Stomach (tissue), 8 donors: ENCODE measurements at regions not wholly inside any gene's neighbourhood (a gene's known extent, or its start where the extent isn't known, plus 50 kb on each side); places are given as distances from the start of the nearest gene placed in this dataset.

Source experiments
- DNase-seq, 2 donors: peaks; one replicate each; pipeline versions ENCODE4 v3.0.0 to v3.0.0-alpha.2; 2013 to 2019
- H3K27ac ChIP-seq, 5 donors: fragments of 200-600 bp in 4 of 5; sonication (generic) in 4 of 5; one replicate each; pipeline ENCODE4 v1.5.1; 2013 to 2019; ENCODE audit warnings: mild to moderate bottlenecking in 1 of 5, moderate library complexity in 1 of 5
- H3K27me3 ChIP-seq, 3 donors: fragments of 200-600 bp; sonication (generic); one replicate each; pipeline ENCODE4 v1.5.1; 2017 to 2019; ENCODE audit warnings: mixed run types in 1 of 3
- H3K36me3 ChIP-seq, 4 donors: fragments of 200-600 bp; sonication (generic); 1 replicate in 3 of 4; 2 replicates in 1 of 4; pipeline ENCODE4 v1.5.1; 2016 to 2019
- H3K4me1 ChIP-seq, 4 donors: fragments of 200-600 bp; sonication (generic); one replicate each; pipeline ENCODE4 v1.5.1; 2016 to 2019
- H3K4me3 ChIP-seq, 4 donors: fragments of 200-600 bp; sonication (generic) in 3 of 4; one replicate each; pipeline ENCODE4 v1.5.1; 2016 to 2019; ENCODE audit warnings: mild to moderate bottlenecking in 1 of 4
- H3K9me3 ChIP-seq, 4 donors: fragments of 200-600 bp; sonication (generic); one replicate each; pipeline ENCODE4 v1.5.1; 2016 to 2019
- CTCF ChIP-seq, 7 experiments: fragments of 450-650 bp in 4 of 7; fragments of 200-600 bp in 3 of 7; sonication (generic) in 3 of 7; IDR thresholded peaks; one replicate each; pipeline ENCODE4 v1.5.1; 2016 to 2019; ENCODE audit warnings: antibody characterized with exemption in 7 of 7, control low read depth in 2 of 7, mild to moderate bottlenecking in 1 of 7
- EP300 ChIP-seq: sonication (generic); formaldehyde crosslinking; IDR thresholded peaks from one replicate; pipeline ENCODE4 v1.6.1; 2017; ENCODE audit warnings: antibody characterized with exemption
- POLR2A ChIP-seq, 4 donors: fragments of 450-650 bp; IDR thresholded peaks; one replicate each; pipeline ENCODE4 v1.6.1; 2016; ENCODE audit warnings: antibody characterized with exemption in 4 of 4, control low read depth in 2 of 4, mild to moderate bottlenecking in 1 of 4, moderate library complexity in 1 of 4
- POLR2AphosphoS5 ChIP-seq, 3 donors: sonication (generic); formaldehyde crosslinking; IDR thresholded peaks; one replicate each; pipeline ENCODE4 v1.6.1; 2016; ENCODE audit warnings: antibody characterized with exemption in 3 of 3
- WGBS, 5 donors: extraction: QIAGEN DNeasy Blood & Tissue Kit in 3 of 5; methylation state at CpG; one replicate each; pipeline versions ENCODE4 v1.1.5 to v1.1.7; 2013 to 2018; 5-methylcytosine and 5-hydroxymethylcytosine counted together
- intact Hi-C: fragments of 100-400 bp; cut with DNase I; formaldehyde crosslinking; loops from one replicate; pipeline ENCODE4 v1.15.1; 2023; ENCODE audit warnings: low total_unique reads
- donor health status: healthy with polysubstance abuse.
- donor health status: Bipolar disorder and iron deficiency.
- donor health status: healthy.

GRCh38 chr3:153958635-153959595 is 162.3 kb upstream of the ARHGEF26 start:
- Histone ChIP-seq H3K27ac (no peak overlapping the region), H3K36me3 (no peaks in the 10 kb centered on the region), H3K27me3 (no peaks in the 10 kb centered on the region), H3K4me3 (no peak overlapping the region), H3K4me1 (peaks cover 0 to 17% (median 3%) of the 10 kb centered on the region in 4 donors), H3K9me3 (no peaks in the 10 kb centered on the region)
- intact Hi-C loops: no loop called here
- DNase-seq: peak in 1 of 2 donors; percentile 63
- TF ChIP-seq CTCF (IDR thresholded peaks at IDR 0.05): no peak
- no peak for TF ChIP-seq EP300
- TF ChIP-seq POLR2AphosphoS5 (IDR thresholded peaks at IDR 0.05): no peak
- TF ChIP-seq POLR2A (IDR thresholded peaks at IDR 0.05): no peak
- WGBS, 5 donors: 64 to 78% (median 71%) methylated on average over 9 of the region's 9 CpGs

GRCh38 chr3:153960458-153961074 is 160.6 kb upstream of the ARHGEF26 start:
- WGBS, 5 donors: 80 to 89% (median 85%) methylated on average over 3 of the region's 3 CpGs
- intact Hi-C loops: no loop called here
- TF ChIP-seq CTCF (IDR thresholded peaks at IDR 0.05) (no peak), EP300 (no peak), POLR2A (IDR thresholded peaks at IDR 0.05) (no peak), POLR2AphosphoS5 (IDR thresholded peaks at IDR 0.05) (no peak)

GRCh38 chr3:153961494-153961893 is 159.7 kb upstream of the ARHGEF26 start:
- H3K36me3 ChIP-seq: no peaks in the 10 kb centered on the region
- peaks cover 0 to 17% (median 3%) of the 10 kb centered on the region in 4 donors for H3K4me1 ChIP-seq
- DNase-seq: no peak
- no peak for TF ChIP-seq EP300
- TF ChIP-seq POLR2AphosphoS5 (IDR thresholded peaks at IDR 0.05): no peak
- TF ChIP-seq CTCF (IDR thresholded peaks at IDR 0.05): no peak
- no peak for TF ChIP-seq POLR2A (IDR thresholded peaks at IDR 0.05)
- H3K27me3 ChIP-seq: no peaks in the 10 kb centered on the region
- H3K9me3 ChIP-seq: no peaks in the 10 kb centered on the region
- 21 to 42% (median 36%) methylated on average over 3 of the region's 3 CpGs for WGBS, 5 donors
- no peak overlapping the region for H3K27ac ChIP-seq
- intact Hi-C loops: no loop called here
- H3K4me3 ChIP-seq: no peak overlapping the region

More at GRCh38 chr3:153960458-153961074, 160.6 kb upstream of the ARHGEF26 start:
- peaks cover 0 to 17% (median 3%) of the 10 kb centered on the region in 4 donors for H3K4me1 ChIP-seq
- no peak overlapping the region for H3K27ac ChIP-seq
- no peaks in the 10 kb centered on the region for H3K27me3 ChIP-seq
- no peaks in the 10 kb centered on the region for H3K9me3 ChIP-seq
- no peak for DNase-seq
- H3K4me3 ChIP-seq: no peak overlapping the region
- H3K36me3 ChIP-seq: no peaks in the 10 kb centered on the region

DNA sequence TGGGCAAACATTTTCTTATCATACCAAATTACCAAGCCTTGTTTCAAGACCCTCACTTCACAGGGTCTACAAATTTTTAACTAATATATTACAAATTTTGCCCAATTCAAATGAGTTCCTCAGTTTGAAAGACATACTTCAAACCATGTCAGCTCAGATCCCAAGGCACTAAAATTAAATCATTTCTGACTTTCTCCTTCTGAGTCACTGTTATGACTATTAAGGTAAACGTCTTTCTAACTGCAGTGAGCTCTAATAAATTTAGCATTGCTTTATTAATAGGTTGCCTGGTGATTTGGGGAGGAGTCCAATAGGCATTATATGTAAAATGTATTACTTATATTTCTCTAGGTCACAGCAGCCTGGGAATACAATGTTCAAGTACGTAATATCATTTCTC is 158.2 kb upstream of the ARHGEF26 start:
- H3K4me1 ChIP-seq: peaks cover 0 to 17% (median 3%) of the 10 kb centered on the region in 4 donors
- no peak overlapping the region for H3K27ac ChIP-seq
- H3K36me3 ChIP-seq: no peaks in the 10 kb centered on the region
- H3K27me3 ChIP-seq: no peaks in the 10 kb centered on the region
- intact Hi-C loops: no loop called here
- DNase-seq: no peak
- WGBS, 5 donors: 18 to 36% (median 27%) methylated on average over 2 of the region's 2 CpGs
- no peaks in the 10 kb centered on the region for H3K9me3 ChIP-seq
- H3K4me3 ChIP-seq: no peak overlapping the region
- TF ChIP-seq EP300: no peak
- no peak for TF ChIP-seq CTCF (IDR thresholded peaks at IDR 0.05)
- TF ChIP-seq POLR2A (IDR thresholded peaks at IDR 0.05): no peak
- no peak for TF ChIP-seq POLR2AphosphoS5 (IDR thresholded peaks at IDR 0.05)
